ENCODE measurements at regions not wholly inside any gene's neighbourhood (a gene's known extent, or its start where the extent isn't known, plus 50 kb on each side); places are given as distances from the start of the nearest gene placed in this dataset.

DNA sequence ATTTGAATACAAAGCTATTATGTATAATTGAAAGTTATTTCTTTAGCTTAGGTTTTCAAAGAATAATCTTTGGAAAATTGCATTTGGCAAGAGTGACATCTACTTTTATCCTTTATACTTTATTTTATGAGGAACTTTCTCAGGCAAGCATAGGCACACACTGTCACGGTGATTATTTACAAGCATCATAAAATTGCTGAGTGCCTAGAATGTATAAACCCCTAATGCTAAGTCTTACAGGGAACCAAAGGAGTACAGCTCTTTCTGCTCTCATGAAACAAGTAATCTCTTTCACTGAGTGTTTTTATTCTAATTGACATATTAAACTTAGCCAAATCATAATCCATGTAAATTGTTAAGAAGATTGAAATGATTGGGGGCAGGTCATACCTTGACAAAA is 154.9 kb downstream of the FSCB start:
- Histone ChIP-seq H3K4me3 (no peak overlapping the region), H3K4me1 (no peaks in the 10 kb centered on the region), H3K36me3 (no peaks in the 10 kb centered on the region), H3K9me3 (peaks cover 0 to 12% (median 0%) of the 10 kb centered on the region in 3 donors), H3K27ac (no peak overlapping the region), H3K27me3 (no peaks in the 10 kb centered on the region)
- TF ChIP-seq CTCF (IDR thresholded peaks at IDR 0.05) = no peak
- no peak for TF ChIP-seq EP300 (IDR thresholded peaks at IDR 0.05)
- TF ChIP-seq POLR2AphosphoS5 (IDR thresholded peaks at IDR 0.05) = no peak
- TF ChIP-seq POLR2A (IDR thresholded peaks at IDR 0.05) = no peak
- 79 to 92% methylated on average over 1 of the region's 1 CpG for WGBS, 2 donors (ENCODE audit: low coverage in 1 of 2)
- ATAC-seq = no peak

DNA sequence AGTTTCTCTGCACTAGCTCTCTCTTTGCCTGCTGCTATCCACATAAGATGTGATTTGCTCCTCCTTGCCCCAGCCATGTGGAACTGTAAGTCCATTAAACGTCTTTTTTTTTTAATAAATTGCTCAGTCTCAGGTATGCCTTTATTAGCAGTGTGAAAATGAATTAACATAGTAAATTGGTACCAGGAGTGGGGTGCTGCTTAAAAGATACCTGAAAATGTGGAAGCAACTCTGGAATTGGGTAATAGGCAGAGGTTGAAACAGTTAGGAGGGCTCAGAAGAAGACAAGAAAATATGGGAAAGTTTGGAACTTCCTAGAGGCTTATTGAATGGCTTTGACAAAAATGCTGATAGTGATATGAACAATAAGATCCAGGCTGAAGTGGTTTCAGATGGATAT is 159.8 kb downstream of the FSCB start:
- H3K36me3 ChIP-seq = no peaks in the 10 kb centered on the region
- no peaks in the 10 kb centered on the region for H3K27me3 ChIP-seq
- no peak for TF ChIP-seq POLR2AphosphoS5 (IDR thresholded peaks at IDR 0.05)
- TF ChIP-seq EP300 (IDR thresholded peaks at IDR 0.05) = no peak
- TF ChIP-seq CTCF (IDR thresholded peaks at IDR 0.05) = no peak
- no peak for TF ChIP-seq POLR2A (IDR thresholded peaks at IDR 0.05)
- no peak overlapping the region for H3K27ac ChIP-seq
- ATAC-seq = no peak
- no peaks in the 10 kb centered on the region for H3K4me1 ChIP-seq
- 20 to 36% methylated on average over 1 of the region's 1 CpG for WGBS, 2 donors (ENCODE audit: low coverage in 1 of 2)
- no peak overlapping the region for H3K4me3 ChIP-seq
- H3K9me3 ChIP-seq = peaks cover 0 to 19% (median 0%) of the 10 kb centered on the region in 3 donors

- Histone ChIP-seq H3K27me3 (no peaks in the 10 kb centered on the region), H3K36me3 (no peaks in the 10 kb centered on the region), H3K27ac (no peak overlapping the region), H3K4me1 (no peaks in the 10 kb centered on the region), H3K9me3 (no peaks in the 10 kb centered on the region), H3K4me3 (no peak overlapping the region)
- TF ChIP-seq POLR2AphosphoS5 (IDR thresholded peaks at IDR 0.05) (no peak), POLR2A (IDR thresholded peaks at IDR 0.05) (no peak), CTCF (IDR thresholded peaks at IDR 0.05) (no peak), EP300 (IDR thresholded peaks at IDR 0.05) (no peak)
- ATAC-seq = no peak
- 61 to 75% methylated on average over 3 of the region's 3 CpGs for WGBS, 2 donors (ENCODE audit: low coverage in 1 of 2)
Measured at GRCh38 chr14:44341116-44341515, 166.0 kb downstream of the FSCB start.

- H3K4me1 ChIP-seq = no peaks in the 10 kb centered on the region
- no peak for ATAC-seq
- H3K36me3 ChIP-seq = no peaks in the 10 kb centered on the region
- 67 to 95% methylated on average over 1 of the region's 1 CpG for WGBS, 2 donors (ENCODE audit: low coverage in 1 of 2)
- TF ChIP-seq POLR2AphosphoS5 (IDR thresholded peaks at IDR 0.05) (no peak), CTCF (IDR thresholded peaks at IDR 0.05) (no peak), POLR2A (IDR thresholded peaks at IDR 0.05) (no peak), EP300 (IDR thresholded peaks at IDR 0.05) (no peak)
- no peaks in the 10 kb centered on the region for H3K27me3 ChIP-seq
- no peaks in the 10 kb centered on the region for H3K9me3 ChIP-seq
- H3K4me3 ChIP-seq = no peak overlapping the region
- no peak overlapping the region for H3K27ac ChIP-seq
Measured at GRCh38 chr14:44339862-44340261, 167.2 kb downstream of the FSCB start.

DNA sequence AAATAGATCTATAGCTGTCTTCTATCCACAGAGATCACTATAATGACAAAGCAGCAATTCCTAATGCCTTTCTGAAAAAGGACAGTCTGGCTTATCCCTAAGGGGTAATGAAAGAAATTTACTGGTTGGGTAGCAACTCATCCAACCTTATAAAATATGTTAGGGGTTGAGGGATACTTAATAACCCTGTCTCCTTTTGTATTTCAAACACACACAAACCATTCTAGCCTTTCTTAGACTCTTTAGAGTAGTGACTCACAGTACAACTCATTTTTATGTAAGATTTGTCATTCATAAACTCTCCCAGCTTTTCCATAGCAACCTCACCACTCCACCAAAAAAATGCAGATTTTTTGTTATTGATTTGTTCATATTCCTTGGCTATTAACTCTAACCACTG is 167.9 kb downstream of the FSCB start:
- no peak for TF ChIP-seq EP300 (IDR thresholded peaks at IDR 0.05)
- TF ChIP-seq POLR2A (IDR thresholded peaks at IDR 0.05) = no peak
- Histone ChIP-seq H3K27ac (no peak overlapping the region), H3K27me3 (no peaks in the 10 kb centered on the region), H3K4me1 (no peaks in the 10 kb centered on the region), H3K36me3 (no peaks in the 10 kb centered on the region), H3K9me3 (no peaks in the 10 kb centered on the region), H3K4me3 (no peak overlapping the region)
- no peak for ATAC-seq

DNA sequence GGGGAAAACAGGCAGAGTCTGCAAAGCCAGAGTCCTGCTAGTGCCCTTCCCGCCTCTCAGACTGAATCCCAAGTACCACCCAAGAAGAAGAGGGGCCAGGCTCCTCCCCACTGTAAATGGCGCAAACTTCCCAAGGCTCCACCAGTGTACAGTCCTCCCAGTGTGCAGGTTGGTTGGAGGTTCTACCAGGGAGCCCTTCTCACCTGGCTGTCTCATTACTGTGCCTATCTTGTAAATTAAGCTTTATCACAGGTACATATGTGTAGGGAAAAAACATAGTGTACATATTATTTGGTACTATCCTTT is 189.7 kb downstream of the FSCB start:
- 65% methylated on average over 2 of the region's 2 CpGs; no CpG with 5 or more reads in 1 of the 2 donors for WGBS, 2 donors (ENCODE audit: low coverage in 1 of 2)
- Histone ChIP-seq H3K4me1 (no peaks in the 10 kb centered on the region), H3K27ac (no peak overlapping the region), H3K27me3 (no peaks in the 10 kb centered on the region), H3K4me3 (no peak overlapping the region), H3K36me3 (no peaks in the 10 kb centered on the region), H3K9me3 (peaks cover 0 to 12% (median 0%) of the 10 kb centered on the region in 3 donors)
- ATAC-seq = no peak
- TF ChIP-seq CTCF (IDR thresholded peaks at IDR 0.05) (no peak), POLR2AphosphoS5 (IDR thresholded peaks at IDR 0.05) (no peak)

All from gastroesophageal sphincter (tissue), 4 donors.